Endodermal cell (in vitro differentiated cells): ENCODE measurements at regions not wholly inside any gene's neighbourhood (a gene's known extent, or its start where the extent isn't known, plus 50 kb on each side); places are given as distances from the start of the nearest gene placed in this dataset.

Experiments
- DNase-seq: peaks from one replicate; pipeline ENCODE4 v3.0.0-alpha.2; 2017
- H3K27ac ChIP-seq: 2 replicates; pipeline ENCODE4 v1.5.1; 2013; ENCODE audit warnings: mild to moderate bottlenecking, low read depth, low read length, moderate library complexity
- H3K27me3 ChIP-seq: 2 replicates; pipeline ENCODE4 v1.6.1; 2013; ENCODE audit warnings: mild to moderate bottlenecking, low read length, moderate library complexity; ENCODE audit not compliant: insufficient read depth, control insufficient read depth, poor library complexity, severe bottlenecking
- H3K36me3 ChIP-seq: 2 replicates; pipeline ENCODE4 v1.7.0; 2013; ENCODE audit warnings: mild to moderate bottlenecking, low read length, moderate library complexity; ENCODE audit not compliant: control insufficient read depth, insufficient read depth
- H3K4me1 ChIP-seq: one replicate; pipeline ENCODE4 v1.7.0; 2013; ENCODE audit warnings: low read length; ENCODE audit not compliant: control insufficient read depth, insufficient read depth
- H3K4me3 ChIP-seq: 2 replicates; pipeline ENCODE4 v1.5.1; 2013; ENCODE audit warnings: mild to moderate bottlenecking, low read length, moderate library complexity
- H3K9ac ChIP-seq: 2 replicates; pipeline ENCODE4 v1.6.1; 2013; ENCODE audit warnings: mild to moderate bottlenecking, low read length, moderate library complexity; ENCODE audit not compliant: poor library complexity, severe bottlenecking; ENCODE audit errors: extremely low read depth
- H3K9me3 ChIP-seq: 2 replicates; pipeline ENCODE4 v1.6.1; 2013; ENCODE audit warnings: mild to moderate bottlenecking, low read length, moderate library complexity; ENCODE audit not compliant: control insufficient read depth
- H3K27ac Mint-ChIP-seq: 2 replicates; pipeline ENCODE4 v1.8.0; 2020; ENCODE audit warnings: mixed read lengths
- H3K27me3 Mint-ChIP-seq: 2 replicates; pipeline ENCODE4 v1.8.0; 2021; ENCODE audit warnings: mild to moderate bottlenecking, mixed read lengths; ENCODE audit not compliant: insufficient read depth
- H3K36me3 Mint-ChIP-seq: 2 replicates; pipeline ENCODE4 v1.8.0; 2020; ENCODE audit warnings: low read depth, mixed read lengths
- H3K4me1 Mint-ChIP-seq: 2 replicates; pipeline ENCODE4 v1.8.0; 2020; ENCODE audit warnings: mixed read lengths
- H3K4me3 Mint-ChIP-seq: 2 replicates; pipeline ENCODE4 v1.8.0; 2020; ENCODE audit warnings: mild to moderate bottlenecking, moderate library complexity, mixed read lengths
- H3K9me3 Mint-ChIP-seq: 2 replicates; pipeline ENCODE4 v1.8.0; 2020; ENCODE audit warnings: mild to moderate bottlenecking, mixed read lengths
- WGBS, 2 experiments: methylation state at CpG; one replicate each; pipeline versions ENCODE4 v1.1.5 to v1.1.7; 2013; ENCODE audit warnings: missing lambda C conversion rate in 2 of 2, mixed read lengths in 1 of 2; ENCODE audit not compliant: insufficient coverage in 1 of 2, insufficient read length in 1 of 2; 5-methylcytosine and 5-hydroxymethylcytosine counted together
- TF ChIP-seq, protein P1 (sequence below): fragments of 200-600 bp; sonication (generic); conservative IDR thresholded peaks from 2 replicates; pipeline ENCODE4 v1.5.0; 2021; ENCODE audit warnings: antibody characterized with exemption, mild to moderate bottlenecking

DNA sequence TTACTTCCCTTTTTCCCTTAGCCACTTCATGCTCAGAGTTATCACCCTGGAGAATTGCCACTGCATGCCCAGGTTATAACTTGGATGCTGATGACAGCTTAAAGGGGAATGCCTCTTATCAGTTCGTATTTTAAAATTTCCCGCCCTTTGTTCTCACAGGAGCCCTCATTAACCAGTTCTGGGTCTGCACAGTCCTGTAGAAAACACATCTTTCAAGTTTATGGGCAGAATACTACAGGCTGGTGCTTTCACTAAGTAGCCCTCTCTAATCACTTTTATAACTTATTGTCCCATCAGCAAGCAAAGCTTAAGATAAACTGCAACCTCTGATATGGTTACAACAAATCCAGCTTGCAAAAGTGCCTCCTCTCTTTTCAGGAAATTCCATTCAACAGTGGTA is 587.3 kb upstream of the UBE2E2 start:
- no peak overlapping the region for H3K4me3 ChIP-seq
- DNase-seq, result no peak
- H3K4me3 Mint-ChIP-seq, result no peak overlapping the region
- no peaks in the 10 kb centered on the region for H3K9me3 Mint-ChIP-seq
- H3K36me3 Mint-ChIP-seq, result no peaks in the 10 kb centered on the region
- no peaks in the 10 kb centered on the region for H3K36me3 ChIP-seq
- H3K27me3 ChIP-seq, result peaks cover 33% of the 10 kb centered on the region
- H3K9me3 ChIP-seq, result no peaks in the 10 kb centered on the region
- 87 to 100% methylated on average over 1 to 2 of the region's 2 CpGs for WGBS, 2 experiments
- H3K27me3 Mint-ChIP-seq, result peaks cover 5% of the 10 kb centered on the region
- no peaks in the 10 kb centered on the region for H3K4me1 ChIP-seq
- H3K27ac ChIP-seq, result no peak overlapping the region
- H3K27ac Mint-ChIP-seq, result no peak overlapping the region
- TF ChIP-seq, protein P1, sequence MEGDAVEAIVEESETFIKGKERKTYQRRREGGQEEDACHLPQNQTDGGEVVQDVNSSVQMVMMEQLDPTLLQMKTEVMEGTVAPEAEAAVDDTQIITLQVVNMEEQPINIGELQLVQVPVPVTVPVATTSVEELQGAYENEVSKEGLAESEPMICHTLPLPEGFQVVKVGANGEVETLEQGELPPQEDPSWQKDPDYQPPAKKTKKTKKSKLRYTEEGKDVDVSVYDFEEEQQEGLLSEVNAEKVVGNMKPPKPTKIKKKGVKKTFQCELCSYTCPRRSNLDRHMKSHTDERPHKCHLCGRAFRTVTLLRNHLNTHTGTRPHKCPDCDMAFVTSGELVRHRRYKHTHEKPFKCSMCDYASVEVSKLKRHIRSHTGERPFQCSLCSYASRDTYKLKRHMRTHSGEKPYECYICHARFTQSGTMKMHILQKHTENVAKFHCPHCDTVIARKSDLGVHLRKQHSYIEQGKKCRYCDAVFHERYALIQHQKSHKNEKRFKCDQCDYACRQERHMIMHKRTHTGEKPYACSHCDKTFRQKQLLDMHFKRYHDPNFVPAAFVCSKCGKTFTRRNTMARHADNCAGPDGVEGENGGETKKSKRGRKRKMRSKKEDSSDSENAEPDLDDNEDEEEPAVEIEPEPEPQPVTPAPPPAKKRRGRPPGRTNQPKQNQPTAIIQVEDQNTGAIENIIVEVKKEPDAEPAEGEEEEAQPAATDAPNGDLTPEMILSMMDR, result no peak
- H3K9ac ChIP-seq, result no peak overlapping the region
- no peaks in the 10 kb centered on the region for H3K4me1 Mint-ChIP-seq

DNA sequence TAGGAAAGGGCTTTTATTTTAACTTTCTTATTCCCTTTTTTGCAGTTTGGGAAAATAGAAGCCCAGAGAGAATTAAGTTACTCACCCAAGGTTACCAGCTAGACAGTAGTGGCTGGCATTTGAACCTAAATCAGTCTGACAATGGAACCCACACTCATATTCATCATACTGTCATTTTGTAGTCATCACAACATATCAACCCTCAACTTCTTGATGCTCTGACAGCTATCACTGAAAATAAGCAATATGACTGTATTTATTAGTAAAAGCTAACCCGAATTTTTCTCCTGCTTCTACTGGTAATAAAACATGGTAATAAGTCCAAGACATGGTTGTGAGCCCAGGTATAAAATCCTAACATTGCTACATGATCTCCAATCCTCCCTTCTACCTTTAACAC is 585.8 kb upstream of the UBE2E2 start:
- H3K36me3 Mint-ChIP-seq, result no peaks in the 10 kb centered on the region
- Histone ChIP-seq H3K9me3 (no peaks in the 10 kb centered on the region), H3K9ac (no peak overlapping the region), H3K36me3 (no peaks in the 10 kb centered on the region), H3K4me1 (no peaks in the 10 kb centered on the region), H3K4me3 (no peak overlapping the region), H3K27me3 (peaks cover 33% of the 10 kb centered on the region), H3K27ac (no peak overlapping the region)
- H3K4me3 Mint-ChIP-seq, result no peak overlapping the region
- TF ChIP-seq, protein P1, result no peak
- H3K4me1 Mint-ChIP-seq, result peaks cover 7% of the 10 kb centered on the region
- no peak overlapping the region for H3K27ac Mint-ChIP-seq
- no peak for DNase-seq
- H3K27me3 Mint-ChIP-seq, result peaks cover 5% of the 10 kb centered on the region
- 83% methylated on average over 1 of the region's 1 CpG; no CpG with 5 or more reads in 1 of the 2 experiments for WGBS, 2 experiments
- H3K9me3 Mint-ChIP-seq, result no peaks in the 10 kb centered on the region

DNA sequence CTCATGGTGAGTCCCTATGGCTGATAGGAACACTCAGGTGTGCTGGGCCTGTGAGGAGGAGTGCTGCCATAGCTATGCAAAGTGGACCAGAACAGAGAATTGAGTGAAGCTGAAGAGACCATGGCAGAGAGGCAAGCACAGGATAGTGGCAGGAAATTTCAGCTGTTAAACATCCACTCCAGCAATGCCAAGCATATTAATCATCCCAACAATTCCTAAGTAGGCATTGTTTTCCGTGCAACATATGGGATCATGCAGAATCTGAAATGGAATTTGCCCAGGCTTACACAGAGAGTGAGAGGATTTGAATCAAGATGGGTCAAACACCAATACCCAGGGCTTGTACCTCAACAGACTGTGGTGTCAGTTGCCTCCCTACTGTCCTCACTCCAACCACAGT is 582.6 kb upstream of the UBE2E2 start:
- Histone ChIP-seq H3K27ac (no peak overlapping the region), H3K36me3 (no peaks in the 10 kb centered on the region), H3K9ac (no peak overlapping the region), H3K9me3 (no peaks in the 10 kb centered on the region), H3K4me3 (no peak overlapping the region), H3K4me1 (no peaks in the 10 kb centered on the region), H3K27me3 (peaks cover 23% of the 10 kb centered on the region)
- H3K36me3 Mint-ChIP-seq, result no peaks in the 10 kb centered on the region
- no peaks in the 10 kb centered on the region for H3K9me3 Mint-ChIP-seq
- DNase-seq, result no peak
- TF ChIP-seq, protein P1, result no peak
- no peak overlapping the region for H3K4me3 Mint-ChIP-seq
- WGBS, 2 experiments, result 81% methylated on average over 1 of the region's 1 CpG; no CpG with 5 or more reads in 1 of the 2 experiments
- peaks cover 7% of the 10 kb centered on the region for H3K4me1 Mint-ChIP-seq
- no peak overlapping the region for H3K27ac Mint-ChIP-seq
- peaks cover 5% of the 10 kb centered on the region for H3K27me3 Mint-ChIP-seq
